SK-N-MC (cell line): ENCODE measurements at regions not wholly inside any gene's neighbourhood (a gene's known extent, or its start where the extent isn't known, plus 50 kb on each side); places are given as distances from the start of the nearest gene placed in this dataset.

Experiments used
- EZH2 ChIP-seq: fragments of 200-600 bp; sonication (generic); IDR thresholded peaks from one replicate; pipeline ENCODE4 v1.6.1; 2017; ENCODE audit warnings: antibody characterized with exemption
- POLR2AphosphoS5 ChIP-seq: IDR thresholded peaks from 2 replicates; pipeline ENCODE4 v1.6.1; 2012; ENCODE audit warnings: mild to moderate bottlenecking, low read depth, low read length, borderline replicate concordance

DNA sequence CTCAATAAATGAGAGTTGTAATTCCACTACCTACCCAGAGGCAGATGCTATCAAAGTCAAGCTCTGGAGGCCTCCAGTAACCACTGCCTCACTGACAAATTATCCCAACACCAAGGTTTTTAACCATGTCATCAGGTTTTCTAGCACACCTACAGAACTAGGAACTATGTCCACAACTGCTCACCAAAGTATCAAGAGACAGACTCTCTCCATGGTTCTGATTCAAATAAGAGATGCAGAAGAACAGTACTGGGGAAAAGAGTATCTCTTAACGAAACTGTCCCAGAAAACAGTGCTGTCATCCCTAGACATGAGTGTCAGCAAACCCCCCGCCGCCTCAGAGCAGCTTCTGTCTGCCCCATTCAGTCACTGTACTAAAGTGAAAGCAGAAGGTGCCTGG lies 301.7 kb downstream of the OMA1 start:
- TF ChIP-seq EZH2 = no peak
- no peak for TF ChIP-seq POLR2AphosphoS5
